ENCODE measurements at regions not wholly inside any gene's neighbourhood (a gene's known extent, or its start where the extent isn't known, plus 50 kb on each side); places are given as distances from the start of the nearest gene placed in this dataset.

DNA sequence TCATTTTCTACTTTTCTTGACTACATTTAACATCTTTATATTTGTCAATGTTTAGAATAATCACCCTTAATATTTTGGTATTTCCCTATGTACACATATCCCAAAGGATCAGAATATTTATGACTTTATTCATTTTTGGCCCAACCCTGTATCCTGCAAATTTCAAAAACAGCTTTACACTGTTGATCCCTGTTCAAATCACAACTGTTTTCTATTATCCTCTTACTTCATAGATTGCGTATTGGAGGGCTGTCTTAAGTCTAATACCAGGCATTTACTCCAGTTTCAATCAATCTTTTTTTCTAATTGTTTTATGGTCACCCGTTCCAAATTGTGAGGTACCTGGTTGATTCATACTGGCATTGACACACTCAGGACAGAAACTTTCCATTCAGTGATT, 107.9 kb downstream of the RPL22L1 start:
- Mint-ChIP-seq H3K36me3 (no peaks in the 10 kb centered on the region), H3K27me3 (peaks cover 2% of the 10 kb centered on the region in 2 donors), H3K27ac (no peak overlapping the region), H3K9me3 (no peaks in the 10 kb centered on the region), H3K4me1 (no peaks in the 10 kb centered on the region), H3K4me3 (no peak overlapping the region)
- ChIA-PET CTCF (ENCODE audit: partially characterized antibody) (no interaction called here), POLR2A (ENCODE audit: partially characterized antibody) (no interaction called here)
- H3K27me3 ChIP-seq (ENCODE audit: insufficient read depth, low read length), result no peaks in the 10 kb centered on the region
- no peak overlapping the region for H3K27ac ChIP-seq (ENCODE audit: low read depth, low read length)
- no peaks in the 10 kb centered on the region for H3K9me3 ChIP-seq (ENCODE audit: control insufficient read depth in 1 of 2, low read length in 2 of 2)
- no peak for DNase-seq
- no peaks in the 10 kb centered on the region for H3K4me1 ChIP-seq (ENCODE audit: insufficient read depth, low read length)
- intact Hi-C loops (cut with micrococcal nuclease), result no loop called here
- H3K36me3 ChIP-seq (ENCODE audit: insufficient read depth, low read length), result no peaks in the 10 kb centered on the region
- H3K4me3 ChIP-seq (ENCODE audit: low read length in 2 of 2), result no peak overlapping the region

DNA sequence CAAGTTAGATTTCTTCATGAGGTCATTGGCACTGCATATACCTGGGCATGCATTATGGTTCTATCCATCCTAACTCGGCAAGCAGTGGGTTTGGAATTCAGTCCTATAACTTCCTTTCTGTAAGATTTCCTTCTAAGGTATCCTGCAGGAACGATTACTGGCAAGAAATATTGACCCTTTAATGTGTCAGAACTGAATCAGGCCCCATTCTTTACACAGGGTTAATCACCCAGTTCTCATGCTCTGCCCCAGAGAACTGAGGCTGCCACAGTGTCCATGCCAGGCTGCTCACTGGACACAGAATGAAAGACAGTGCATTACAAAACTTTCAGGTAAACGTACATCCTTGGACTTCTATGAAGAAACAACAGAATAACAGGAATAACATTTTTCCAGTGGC, 108.9 kb downstream of the RPL22L1 start:
- peaks cover 1 to 2% of the 10 kb centered on the region in 2 donors for H3K27me3 Mint-ChIP-seq
- POLR2A ChIA-PET (ENCODE audit: partially characterized antibody), result no interaction called here
- no peak overlapping the region for H3K4me3 ChIP-seq (ENCODE audit: low read length in 2 of 2)
- no peaks in the 10 kb centered on the region for H3K4me1 Mint-ChIP-seq
- CTCF ChIA-PET (ENCODE audit: partially characterized antibody), result no interaction called here
- no peak overlapping the region for H3K4me3 Mint-ChIP-seq
- H3K36me3 Mint-ChIP-seq, result no peaks in the 10 kb centered on the region
- no peak for DNase-seq
- H3K9me3 Mint-ChIP-seq, result no peaks in the 10 kb centered on the region
- no peak overlapping the region for H3K27ac Mint-ChIP-seq
- H3K27me3 ChIP-seq (ENCODE audit: insufficient read depth, low read length), result no peaks in the 10 kb centered on the region
- no peaks in the 10 kb centered on the region for H3K9me3 ChIP-seq (ENCODE audit: control insufficient read depth in 1 of 2, low read length in 2 of 2)
- no peak overlapping the region for H3K27ac ChIP-seq (ENCODE audit: low read depth, low read length)
- intact Hi-C loops (cut with micrococcal nuclease), result no loop called here
- no peaks in the 10 kb centered on the region for H3K4me1 ChIP-seq (ENCODE audit: insufficient read depth, low read length)
- no peaks in the 10 kb centered on the region for H3K36me3 ChIP-seq (ENCODE audit: insufficient read depth, low read length)

DNA sequence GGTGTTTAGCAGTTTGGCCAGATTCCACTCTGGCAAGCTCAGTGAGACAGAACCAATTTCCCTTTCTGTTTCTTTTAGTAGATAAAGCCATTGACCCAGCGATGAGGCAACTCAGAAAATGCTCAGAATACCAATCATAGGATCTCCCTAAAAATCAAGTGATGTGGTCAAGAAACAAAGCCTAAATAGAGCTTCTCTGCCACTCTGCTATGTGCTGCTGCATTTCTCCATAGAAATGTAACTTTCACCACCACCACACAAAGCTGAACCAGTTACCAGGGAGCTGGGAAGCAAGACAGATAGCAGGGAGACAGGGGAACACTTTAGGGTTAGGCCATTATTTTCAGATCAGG, 109.8 kb downstream of the RPL22L1 start:
- DNase-seq, result no peak
- H3K36me3 ChIP-seq (ENCODE audit: insufficient read depth, low read length), result no peaks in the 10 kb centered on the region
- H3K27me3 Mint-ChIP-seq, result peaks cover under 1 to 2% of the 10 kb centered on the region in 2 donors
- H3K27me3 ChIP-seq (ENCODE audit: insufficient read depth, low read length), result no peaks in the 10 kb centered on the region
- ChIA-PET CTCF (ENCODE audit: partially characterized antibody) (interaction anchor here (1.2 kb wide), 1 partner anchor 14 kb away, joined by 3 read pairs; no protein-coding TSS in a partner anchor), POLR2A (ENCODE audit: partially characterized antibody) (no interaction called here)
- H3K4me1 ChIP-seq (ENCODE audit: insufficient read depth, low read length), result no peaks in the 10 kb centered on the region
- H3K4me3 Mint-ChIP-seq, result no peak overlapping the region
- no peaks in the 10 kb centered on the region for H3K4me1 Mint-ChIP-seq
- H3K9me3 Mint-ChIP-seq, result no peaks in the 10 kb centered on the region
- intact Hi-C loops (cut with micrococcal nuclease), result no loop called here
- no peak overlapping the region for H3K4me3 ChIP-seq (ENCODE audit: low read length in 2 of 2)
- no peaks in the 10 kb centered on the region for H3K9me3 ChIP-seq (ENCODE audit: control insufficient read depth in 1 of 2, low read length in 2 of 2)
- H3K27ac Mint-ChIP-seq, result no peak overlapping the region
- H3K36me3 Mint-ChIP-seq, result no peaks in the 10 kb centered on the region
- H3K27ac ChIP-seq (ENCODE audit: low read depth, low read length), result no peak overlapping the region

DNA sequence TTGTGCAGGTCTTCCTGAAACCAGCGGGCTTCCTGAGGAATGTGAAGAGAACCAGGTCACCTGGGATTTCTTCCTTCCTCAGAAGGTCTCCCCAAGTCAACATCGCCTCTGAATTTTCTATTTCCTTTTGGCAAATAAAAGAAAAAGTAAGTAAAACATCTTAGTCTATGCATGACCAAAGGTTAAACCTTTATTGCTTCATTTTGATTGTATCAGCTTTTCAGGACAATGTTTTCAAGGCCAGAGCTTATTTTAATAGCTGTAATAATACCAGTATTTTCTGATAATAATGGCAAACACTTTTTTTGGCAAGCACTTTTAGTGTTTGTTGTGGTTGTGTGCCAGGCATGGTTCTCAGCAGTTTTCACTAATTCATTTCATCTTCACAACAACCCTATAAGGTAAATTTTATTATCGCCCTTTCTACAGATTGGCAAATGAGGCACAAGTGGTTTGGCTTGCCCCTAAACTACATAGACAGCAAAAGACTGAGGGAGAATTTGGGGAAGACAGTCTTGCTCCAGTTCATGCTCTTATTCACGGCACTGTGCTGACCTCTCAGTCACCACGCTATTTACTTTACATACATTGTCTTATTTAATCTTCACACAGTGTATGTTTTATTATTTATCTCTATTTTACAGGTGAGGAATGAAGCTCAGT, 110.4 kb downstream of the RPL22L1 start:
- no peaks in the 10 kb centered on the region for H3K27me3 ChIP-seq (ENCODE audit: insufficient read depth, low read length)
- H3K27ac Mint-ChIP-seq, result peak overlapping the region in 1 of 7 donors; percentile 13
- ChIA-PET CTCF (ENCODE audit: partially characterized antibody) (interaction anchor here (1.2 kb wide), 1 partner anchor 13 kb away, joined by 3 read pairs; no protein-coding TSS in a partner anchor), POLR2A (ENCODE audit: partially characterized antibody) (no interaction called here)
- H3K27me3 Mint-ChIP-seq, result peaks cover 2% of the 10 kb centered on the region in 2 donors
- no peaks in the 10 kb centered on the region for H3K4me1 ChIP-seq (ENCODE audit: insufficient read depth, low read length)
- H3K36me3 ChIP-seq (ENCODE audit: insufficient read depth, low read length), result no peaks in the 10 kb centered on the region
- no peaks in the 10 kb centered on the region for H3K4me1 Mint-ChIP-seq
- intact Hi-C loops (cut with micrococcal nuclease), result no loop called here
- H3K9me3 Mint-ChIP-seq, result no peaks in the 10 kb centered on the region
- no peak for DNase-seq
- H3K36me3 Mint-ChIP-seq, result no peaks in the 10 kb centered on the region
- H3K27ac ChIP-seq (ENCODE audit: low read depth, low read length), result no peak overlapping the region
- no peak overlapping the region for H3K4me3 ChIP-seq (ENCODE audit: low read length in 2 of 2)
- no peaks in the 10 kb centered on the region for H3K9me3 ChIP-seq (ENCODE audit: control insufficient read depth in 1 of 2, low read length in 2 of 2)
- no peak overlapping the region for H3K4me3 Mint-ChIP-seq

DNA sequence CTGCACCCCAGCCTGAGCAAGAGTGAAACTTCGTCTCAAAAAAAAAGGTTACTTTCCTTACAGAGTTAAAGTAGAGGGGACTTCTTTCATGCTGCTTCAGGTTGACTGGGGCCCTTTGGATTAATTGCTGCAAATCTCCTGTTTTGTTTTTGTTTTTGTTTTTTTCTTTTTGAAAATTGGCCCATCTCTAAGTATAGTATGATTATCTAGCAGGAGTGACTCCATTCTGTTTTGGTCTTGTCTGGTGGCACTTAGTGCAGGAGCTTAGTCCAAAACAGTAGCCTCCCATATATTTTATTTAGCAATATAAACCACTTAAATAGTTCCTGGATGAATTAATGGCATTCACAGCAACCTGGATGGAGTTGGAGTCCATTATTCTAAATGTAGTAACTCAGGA, 113.0 kb downstream of the RPL22L1 start:
- H3K27ac Mint-ChIP-seq, result no peak overlapping the region
- no peak for DNase-seq
- Histone ChIP-seq H3K36me3 (ENCODE audit: insufficient read depth, low read length) (no peaks in the 10 kb centered on the region), H3K9me3 (ENCODE audit: control insufficient read depth in 1 of 2, low read length in 2 of 2) (no peaks in the 10 kb centered on the region), H3K4me1 (ENCODE audit: insufficient read depth, low read length) (no peaks in the 10 kb centered on the region), H3K27me3 (ENCODE audit: insufficient read depth, low read length) (no peaks in the 10 kb centered on the region), H3K4me3 (ENCODE audit: low read length in 2 of 2) (no peak overlapping the region), H3K27ac (ENCODE audit: low read depth, low read length) (no peak overlapping the region)
- CTCF ChIA-PET (ENCODE audit: partially characterized antibody), result no interaction called here
- H3K9me3 Mint-ChIP-seq, result no peaks in the 10 kb centered on the region
- intact Hi-C loops (cut with micrococcal nuclease), result no loop called here
- POLR2A ChIA-PET (ENCODE audit: partially characterized antibody), result no interaction called here
- H3K27me3 Mint-ChIP-seq, result peaks cover 6 to 12% of the 10 kb centered on the region in 2 donors
- H3K36me3 Mint-ChIP-seq, result no peaks in the 10 kb centered on the region
- H3K4me3 Mint-ChIP-seq, result no peak overlapping the region
- H3K4me1 Mint-ChIP-seq, result no peaks in the 10 kb centered on the region

DNA sequence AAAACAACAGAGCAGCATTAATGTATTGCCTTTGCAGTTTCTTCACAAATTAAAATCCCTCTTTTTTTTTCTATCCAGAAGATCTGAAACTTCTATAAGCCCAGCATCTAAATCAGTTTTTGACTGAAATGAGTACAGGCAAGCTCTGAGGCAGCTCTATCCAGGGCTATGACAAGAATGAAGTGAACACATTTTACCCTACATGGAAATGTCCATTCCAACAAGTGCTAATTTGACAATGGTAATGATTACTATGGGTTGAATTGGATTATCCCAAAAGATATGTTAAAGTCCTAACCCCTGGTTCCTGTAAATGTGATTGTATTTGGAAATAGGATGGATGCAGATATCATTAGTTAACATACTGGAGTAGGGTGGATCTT, 115.7 kb downstream of the RPL22L1 start:
- H3K9me3 Mint-ChIP-seq, result peaks cover 0 to 3% (median 0%) of the 10 kb centered on the region in 8 donors
- no peaks in the 10 kb centered on the region for H3K36me3 ChIP-seq (ENCODE audit: insufficient read depth, low read length)
- peaks cover 17 to 23% of the 10 kb centered on the region in 2 donors for H3K27me3 Mint-ChIP-seq
- H3K36me3 Mint-ChIP-seq, result no peaks in the 10 kb centered on the region
- DNase-seq, result no peak
- POLR2A ChIA-PET (ENCODE audit: partially characterized antibody), result no interaction called here
- no peaks in the 10 kb centered on the region for H3K27me3 ChIP-seq (ENCODE audit: insufficient read depth, low read length)
- CTCF ChIA-PET (ENCODE audit: partially characterized antibody), result interaction anchor here (1.1 kb wide), 1 partner anchor 58 kb away, joined by 3 read pairs; no protein-coding TSS in a partner anchor
- H3K27ac Mint-ChIP-seq, result no peak overlapping the region
- intact Hi-C loops (cut with micrococcal nuclease), result no loop called here
- H3K4me3 ChIP-seq (ENCODE audit: low read length in 2 of 2), result no peak overlapping the region
- H3K4me1 Mint-ChIP-seq, result no peaks in the 10 kb centered on the region
- H3K4me1 ChIP-seq (ENCODE audit: insufficient read depth, low read length), result no peaks in the 10 kb centered on the region
- H3K27ac ChIP-seq (ENCODE audit: low read depth, low read length), result no peak overlapping the region
- no peaks in the 10 kb centered on the region for H3K9me3 ChIP-seq (ENCODE audit: control insufficient read depth in 1 of 2, low read length in 2 of 2)
- no peak overlapping the region for H3K4me3 Mint-ChIP-seq

DNA sequence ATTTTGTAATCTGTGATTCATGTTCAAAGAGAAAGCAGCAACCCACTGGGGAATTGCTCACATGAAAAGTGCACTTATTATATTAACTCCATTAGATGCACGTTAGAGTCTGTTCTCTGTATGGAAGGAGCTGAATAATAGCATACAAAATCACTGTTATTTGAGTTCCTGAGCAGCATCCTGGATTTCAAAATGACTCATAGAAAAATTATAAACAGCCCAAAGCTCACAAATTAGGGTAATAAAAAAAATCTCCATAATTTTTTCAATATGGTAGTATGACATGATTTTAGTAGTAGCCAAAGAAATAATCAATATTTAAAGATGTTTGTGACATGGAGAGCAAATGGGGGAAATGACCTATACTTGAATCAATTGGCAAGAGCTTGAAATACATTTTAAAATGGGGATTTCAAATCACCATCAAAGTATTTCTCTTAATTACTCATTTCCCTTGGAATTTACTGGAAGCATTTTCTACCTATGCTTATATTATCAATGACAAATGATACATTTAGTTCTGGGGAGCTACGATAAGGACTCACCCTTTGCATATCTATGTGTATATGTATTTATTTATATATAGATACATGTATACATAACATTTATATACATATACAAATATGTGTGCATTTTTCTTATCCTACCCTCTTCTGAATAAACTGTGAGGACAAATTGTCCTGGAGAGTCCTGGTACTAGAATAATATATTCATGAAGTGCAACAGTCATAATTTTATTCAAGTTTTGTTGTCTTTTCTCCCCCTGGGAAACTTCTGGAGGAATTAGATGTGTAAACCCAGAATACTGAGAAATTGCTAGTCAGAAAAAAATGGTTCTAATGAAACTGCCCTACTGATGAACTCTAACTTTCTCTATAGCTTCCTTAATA, 116.3 kb downstream of the RPL22L1 start:
- Mint-ChIP-seq H3K9me3 (peaks cover 0 to 3% (median 0%) of the 10 kb centered on the region in 8 donors), H3K4me1 (no peaks in the 10 kb centered on the region), H3K27me3 (peaks cover 20 to 27% of the 10 kb centered on the region in 2 donors), H3K4me3 (no peak overlapping the region), H3K27ac (no peak overlapping the region), H3K36me3 (no peaks in the 10 kb centered on the region)
- Histone ChIP-seq H3K27ac (ENCODE audit: low read depth, low read length) (no peak overlapping the region), H3K27me3 (ENCODE audit: insufficient read depth, low read length) (no peaks in the 10 kb centered on the region), H3K9me3 (ENCODE audit: control insufficient read depth in 1 of 2, low read length in 2 of 2) (no peaks in the 10 kb centered on the region), H3K4me3 (ENCODE audit: low read length in 2 of 2) (no peak overlapping the region), H3K4me1 (ENCODE audit: insufficient read depth, low read length) (no peaks in the 10 kb centered on the region), H3K36me3 (ENCODE audit: insufficient read depth, low read length) (no peaks in the 10 kb centered on the region)
- intact Hi-C loops (cut with micrococcal nuclease), result no loop called here
- CTCF ChIA-PET (ENCODE audit: partially characterized antibody), result interaction anchor here (1.1 kb wide), 1 partner anchor 58 kb away, joined by 3 read pairs; no protein-coding TSS in a partner anchor
- POLR2A ChIA-PET (ENCODE audit: partially characterized antibody), result no interaction called here
- no peak for DNase-seq

All from CD4-positive, alpha-beta memory T cell (primary cell).